ENCODE measurements at regions not wholly inside any gene's neighbourhood (a gene's known extent, or its start where the extent isn't known, plus 50 kb on each side); places are given as distances from the start of the nearest gene placed in this dataset.
A peak's percentile ranks its signal among the peaks of the same experiment; 100 is the strongest.

DNA sequence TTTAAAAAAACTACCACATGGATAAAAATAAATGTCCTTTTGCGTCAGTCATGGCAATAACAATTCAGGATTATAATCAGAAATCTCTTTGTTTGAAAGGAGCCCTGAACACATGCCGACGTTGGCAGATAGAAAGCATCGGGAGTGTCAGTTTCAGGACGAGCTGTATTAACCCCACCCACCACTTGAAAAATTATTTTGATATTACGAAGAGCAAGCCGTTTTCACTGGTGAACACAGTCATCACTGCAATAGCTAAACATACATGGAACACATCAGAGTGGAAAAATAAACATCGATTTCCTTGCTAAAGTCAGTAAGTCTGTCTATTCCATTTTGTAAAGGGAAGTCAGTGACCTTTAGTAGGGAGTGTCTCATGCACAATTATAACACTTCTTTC lies 266.4 kb upstream of the FBXL7 start:
- POLR2A ChIA-PET (ENCODE audit: partially characterized antibody), result interaction anchor here (0.9 kb wide), 1 partner anchor 31 kb away, joined by 3 read pairs; no protein-coding TSS in a partner anchor
- H4K5ac ChIP-seq (ENCODE audit: insufficient read length, low read depth, low read length), result no peak overlapping the region
- no peaks in the 10 kb centered on the region for H3K79me2 ChIP-seq (ENCODE audit: control insufficient read depth in 1 of 2, insufficient read depth in 2 of 2, low read length in 2 of 2)
- no peak for TF ChIP-seq EGR1 (IDR thresholded peaks at IDR 0.05; ENCODE audit: borderline replicate concordance, low read depth, low read length)
- TF ChIP-seq NANOG (IDR thresholded peaks at IDR 0.05; ENCODE audit: insufficient read depth, low read depth, low read length, poor library complexity, severe bottlenecking), result no peak
- TF ChIP-seq CHD1 (IDR thresholded peaks at IDR 0.05; ENCODE audit: low read depth, low read length), result no peak
- TF ChIP-seq CHD2 (IDR thresholded peaks at IDR 0.05; ENCODE audit: low read length), result no peak
- no peak for TF ChIP-seq SUZ12 (IDR thresholded peaks at IDR 0.05; ENCODE audit: low read length)
- TF ChIP-seq GTF2F1 (IDR thresholded peaks at IDR 0.05; ENCODE audit: borderline replicate concordance, low read depth, low read length), result no peak

More for the DNA sequence above, 266.4 kb upstream of the FBXL7 start:
- H3K79me1 ChIP-seq (ENCODE audit: low read depth, low read length), result no peaks in the 10 kb centered on the region
- H3K4ac ChIP-seq (replicated peaks; ENCODE audit: insufficient read length, low read depth, low read length), result no peak overlapping the region
- no peak overlapping the region for H3K27ac ChIP-seq (ENCODE audit: low read depth, low read length)
- H3K36me3 ChIP-seq (ENCODE audit: control insufficient read depth in 2 of 4, insufficient read depth in 4 of 4, low read length in 3 of 4), result no peaks in the 10 kb centered on the region
- no peak overlapping the region for H3K9ac ChIP-seq (replicated peaks in 1 of 4; ENCODE audit: extremely low read depth in 1 of 4, low read depth in 3 of 4, low read length in 3 of 4)
- H2BK120ac ChIP-seq (replicated peaks; ENCODE audit: low read depth, low read length), result no peak overlapping the region
- peak overlapping the region in 1 of 4 experiments; percentile 11; a peak in 1 of 8 replicates for H3K4me3 ChIP-seq (ENCODE audit: extremely low read depth in 1 of 4, insufficient read depth in 2 of 4, low read depth in 3 of 4, low read length in 4 of 4)
- H3K9me3 ChIP-seq (ENCODE audit: insufficient read depth in 2 of 2, low read depth in 1 of 2, low read length in 1 of 2), result no peaks in the 10 kb centered on the region
- no peak overlapping the region for H2BK5ac ChIP-seq (ENCODE audit: low read depth, low read length)
- FAIRE-seq (no peak), DNase-seq (ENCODE audit: low read depth in 1 of 2, low spot score in 2 of 2) (no peak)
- H3K27me3 ChIP-seq (replicated peaks in 1 of 4; ENCODE audit: control insufficient read depth in 3 of 4, extremely low read depth in 1 of 4, insufficient read depth in 3 of 4, low read length in 3 of 4), result no peaks in the 10 kb centered on the region
- H3K4me1 ChIP-seq (replicated peaks in 1 of 4; ENCODE audit: control insufficient read depth in 3 of 4, insufficient read depth in 4 of 4, low read length in 3 of 4), result peaks cover 0 to 3% (median under 1%) of the 10 kb centered on the region in 4 experiments; a peak in 2 of 7 replicates
- no peak overlapping the region for H3K56ac ChIP-seq (replicated peaks; ENCODE audit: insufficient read length, low read depth, low read length)
- WGBS, 2 experiments (ENCODE audit: extremely low coverage in 1 of 2, insufficient coverage in 1 of 2, insufficient read length in 1 of 2, insufficient replicate concordance in 2 of 2, low coverage in 1 of 2, low lambda C conversion rate in 2 of 2, missing lambda C conversion rate in 1 of 2), result 78% methylated on average over 8 of the region's 8 CpGs; no CpG with 5 or more reads in 1 of the 2 experiments
- no peak overlapping the region for H2BK20ac ChIP-seq (ENCODE audit: low read length)
- H2AFZ ChIP-seq (ENCODE audit: low read length), result no peak overlapping the region
- no peak overlapping the region for H4K91ac ChIP-seq (replicated peaks; ENCODE audit: insufficient read length, low read length)
- no peaks in the 10 kb centered on the region; the same call in 1 of the 2 replicates for H3K23me2 ChIP-seq (ENCODE audit: low read depth, low read length)
- H2AK5ac ChIP-seq (ENCODE audit: low read depth, low read length), result no peak overlapping the region
- no peaks in the 10 kb centered on the region for H4K20me1 ChIP-seq (replicated peaks in 1 of 2; ENCODE audit: control insufficient read depth in 1 of 2, insufficient read depth in 2 of 2, low read length in 2 of 2)
- CTCF ChIA-PET (ENCODE audit: partially characterized antibody), result interaction anchor here (0.9 to 1.4 kb wide), 3 partner anchors 22 to 128 kb away, joined by 3 to 4 read pairs (median 4); no protein-coding TSS in a partner anchor
- no peak overlapping the region for H2BK12ac ChIP-seq (ENCODE audit: low read depth, low read length)
- no peak overlapping the region for H3K18ac ChIP-seq (ENCODE audit: extremely low read depth, low read length)
- H4K8ac ChIP-seq (ENCODE audit: extremely low read depth, insufficient read depth, low read length), result no peak overlapping the region
- no peak overlapping the region for H2BK15ac ChIP-seq (ENCODE audit: low read length)
- no peak overlapping the region for H3K23ac ChIP-seq (ENCODE audit: insufficient read length)
- H3K4me2 ChIP-seq (ENCODE audit: insufficient read depth in 1 of 2, low read depth in 2 of 2, low read length in 2 of 2), result peak overlapping the region in 1 of 2 experiments; percentile 30; a peak in 2 of 4 replicates
- H3K14ac ChIP-seq (ENCODE audit: insufficient read length), result no peak overlapping the region

Measured in H1 (cell line).